T1000 (cell line): ENCODE measurements at regions not wholly inside any gene's neighbourhood (a gene's known extent, or its start where the extent isn't known, plus 50 kb on each side); places are given as distances from the start of the nearest gene placed in this dataset.

Experiments
- DNase-seq: peaks from one replicate; lab custom pipeline; 2025; ENCODE audit warnings: mixed read lengths; lab: John Stamatoyannopoulos, UW

GRCh38 chr22:25350551-25350971, 131.1 kb downstream of the CRYBB2 start:
- no peak for DNase-seq

- DNase-seq, result no peak
These were observed 132.3 kb downstream of the CRYBB2 start for GRCh38 chr22:25351631-25352293.

GRCh38 chr22:25352294-25352680, 132.8 kb downstream of the CRYBB2 start:
- no peak for DNase-seq

- DNase-seq, result no peak
These were observed 134.3 kb downstream of the CRYBB2 start for GRCh38 chr22:25353516-25354445.

- DNase-seq, result no peak
These were observed 135.0 kb downstream of the CRYBB2 start for GRCh38 chr22:25354456-25354855.

GRCh38 chr22:25357132-25357455, 137.7 kb downstream of the CRYBB2 start:
- DNase-seq, result no peak

GRCh38 chr22:25357606-25358420, 138.4 kb downstream of the CRYBB2 start:
- DNase-seq, result no peak

GRCh38 chr22:25358421-25359170, 139.2 kb downstream of the CRYBB2 start:
- no peak for DNase-seq

- no peak for DNase-seq
These were observed 140.3 kb downstream of the CRYBB2 start for GRCh38 chr22:25359601-25360261.

- DNase-seq, result no peak
These were observed 141.0 kb downstream of the CRYBB2 start for GRCh38 chr22:25360411-25360810.

- no peak for DNase-seq
These were observed 141.6 kb downstream of the CRYBB2 start for GRCh38 chr22:25360891-25361645.

- no peak for DNase-seq
These were observed 142.4 kb downstream of the CRYBB2 start for GRCh38 chr22:25361899-25362214.

GRCh38 chr22:25362215-25362882, 142.9 kb downstream of the CRYBB2 start:
- no peak for DNase-seq

GRCh38 chr22:25362883-25363240, 143.4 kb downstream of the CRYBB2 start:
- no peak for DNase-seq

GRCh38 chr22:25363474-25363873, 144.0 kb downstream of the CRYBB2 start:
- DNase-seq, result no peak

GRCh38 chr22:25364281-25364680, 144.8 kb downstream of the CRYBB2 start:
- no peak for DNase-seq

- DNase-seq, result no peak
These were observed 145.3 kb downstream of the CRYBB2 start for GRCh38 chr22:25364736-25365241.

- no peak for DNase-seq
These were observed 146.2 kb downstream of the CRYBB2 start for GRCh38 chr22:25365491-25366261.

GRCh38 chr22:25366408-25366807, 147.0 kb downstream of the CRYBB2 start:
- DNase-seq, result no peak
